ENCODE measurements at regions not wholly inside any gene's neighbourhood (a gene's known extent, or its start where the extent isn't known, plus 50 kb on each side); places are given as distances from the start of the nearest gene placed in this dataset.
"Not testable (repeated sequence)": the region's sequence is repeated elsewhere in the genome, so short reads cannot be mapped to it uniquely, and the experiment has no call there.

GRCh38 chr15:20060838-20061237, 480.8 kb downstream of the GOLGA6L6 start:
- DNase-seq = not testable (repeated sequence)

- DNase-seq = not testable (repeated sequence)
These were observed 484.7 kb downstream of the GOLGA6L6 start for GRCh38 chr15:20056871-20057270.

- not testable (repeated sequence) for DNase-seq
These were observed 485.7 kb downstream of the GOLGA6L6 start for GRCh38 chr15:20055921-20056320.

GRCh38 chr15:20048189-20048588, 493.4 kb downstream of the GOLGA6L6 start:
- not testable (repeated sequence) for DNase-seq

GRCh38 chr15:20045165-20045564, 496.4 kb downstream of the GOLGA6L6 start:
- DNase-seq = not testable (repeated sequence)

GRCh38 chr15:20040691-20041090, 500.9 kb downstream of the GOLGA6L6 start:
- DNase-seq = not testable (repeated sequence)

GRCh38 chr15:20025040-20025439, 516.6 kb downstream of the GOLGA6L6 start:
- DNase-seq = not testable (repeated sequence)

GRCh38 chr15:20022349-20022748, 519.3 kb downstream of the GOLGA6L6 start:
- not testable (repeated sequence) for DNase-seq

GRCh38 chr15:20021351-20021750, 520.2 kb downstream of the GOLGA6L6 start:
- DNase-seq = not testable (repeated sequence)

GRCh38 chr15:20020588-20020987, 521.0 kb downstream of the GOLGA6L6 start:
- DNase-seq = not testable (repeated sequence)

GRCh38 chr15:20019758-20020157, 521.8 kb downstream of the GOLGA6L6 start:
- not testable (repeated sequence) for DNase-seq

- not testable (repeated sequence) for DNase-seq
These were observed 524.0 kb downstream of the GOLGA6L6 start for GRCh38 chr15:20017581-20017980.

GRCh38 chr15:20016941-20017340, 524.7 kb downstream of the GOLGA6L6 start:
- not testable (repeated sequence) for DNase-seq

GRCh38 chr15:20012837-20013236, 528.8 kb downstream of the GOLGA6L6 start:
- DNase-seq = not testable (repeated sequence)

- DNase-seq = not testable (repeated sequence)
These were observed 530.8 kb downstream of the GOLGA6L6 start for GRCh38 chr15:20010759-20011158.

GRCh38 chr15:20009619-20010018, 532.0 kb downstream of the GOLGA6L6 start:
- not testable (repeated sequence) for DNase-seq

GRCh38 chr15:20007338-20007737, 534.3 kb downstream of the GOLGA6L6 start:
- not testable (repeated sequence) for DNase-seq

GRCh38 chr15:20003471-20003870, 538.1 kb downstream of the GOLGA6L6 start:
- not testable (repeated sequence) for DNase-seq

- not testable (repeated sequence) for DNase-seq
These were observed 539.0 kb downstream of the GOLGA6L6 start for GRCh38 chr15:20002560-20002959.

- not testable (repeated sequence) for DNase-seq
These were observed 544.9 kb downstream of the GOLGA6L6 start for GRCh38 chr15:19996574-19997194.

- DNase-seq = not testable (repeated sequence)
These were observed 546.3 kb downstream of the GOLGA6L6 start for GRCh38 chr15:19995296-19995695.

- no peak for DNase-seq
These were observed 549.2 kb downstream of the GOLGA6L6 start for GRCh38 chr15:19992428-19992827.

GRCh38 chr15:19988094-19988660, 553.4 kb downstream of the GOLGA6L6 start:
- DNase-seq = no peak

- DNase-seq = no peak
These were observed 554.1 kb downstream of the GOLGA6L6 start for GRCh38 chr15:19987389-19988048.

All from activated effector memory CD4-positive, alpha-beta T cell treated with Interleukin-2 at 50 U/mL for 16 hours (primary cell).